ENCODE measurements at regions not wholly inside any gene's neighbourhood (a gene's known extent, or its start where the extent isn't known, plus 50 kb on each side); places are given as distances from the start of the nearest gene placed in this dataset.

DNA sequence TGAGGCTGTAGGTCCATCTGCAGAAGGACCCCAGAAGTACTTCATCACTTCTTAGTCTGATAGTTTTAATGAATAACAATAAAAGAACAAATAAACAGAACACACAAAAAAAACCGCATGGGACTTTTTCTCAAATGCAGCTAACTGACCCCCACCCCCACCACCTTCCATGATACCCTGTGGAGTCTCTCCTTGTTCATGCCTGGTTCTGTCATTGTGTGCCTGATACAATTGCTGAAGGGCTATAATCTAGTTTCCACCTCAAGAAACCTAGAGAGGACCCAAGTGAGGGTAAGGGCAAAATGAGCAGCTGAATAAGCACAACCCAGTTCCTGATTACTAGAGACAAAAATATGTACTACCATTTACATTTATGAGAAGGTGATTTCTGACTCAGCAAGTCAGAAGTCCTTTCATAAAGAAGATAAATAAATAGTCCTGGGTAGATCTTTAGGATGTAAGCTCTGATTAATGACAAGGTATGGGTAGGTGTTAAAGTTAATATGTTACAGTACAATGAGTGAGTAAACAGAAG is 155.1 kb downstream of the TMA16 start:
- H3K27me3 ChIP-seq (ENCODE audit: insufficient read depth, low read length), result no peaks in the 10 kb centered on the region
- peaks cover 4% of the 10 kb centered on the region for H3K9me3 ChIP-seq (ENCODE audit: low read length)
- no peaks in the 10 kb centered on the region for H3K4me1 ChIP-seq (ENCODE audit: insufficient read depth, low read length)
- no peak overlapping the region for H3K4me3 ChIP-seq (ENCODE audit: low read length)
- H2AFZ ChIP-seq (ENCODE audit: low read depth, low read length), result no peak overlapping the region
- H3K36me3 ChIP-seq (ENCODE audit: insufficient read depth, low read length), result no peaks in the 10 kb centered on the region

DNA sequence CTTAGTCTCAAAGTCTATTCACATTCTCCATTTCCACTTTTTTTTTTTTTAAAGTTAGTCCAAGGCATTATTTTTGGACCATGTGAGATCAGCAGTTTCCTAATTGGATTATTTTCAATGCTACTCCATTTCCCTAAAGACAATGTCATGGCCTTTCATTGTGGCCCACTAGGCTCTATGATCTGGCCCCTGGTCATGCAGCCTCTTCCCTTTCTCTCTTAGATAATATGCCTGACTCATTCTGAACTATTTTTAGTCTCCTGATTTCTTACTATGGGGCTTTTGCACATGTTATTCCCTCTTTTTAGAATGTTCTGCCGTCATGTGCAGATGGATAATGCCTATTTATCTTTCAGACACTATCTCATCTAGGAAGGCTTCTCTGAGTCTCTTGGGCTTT is 157.3 kb downstream of the TMA16 start:
- H3K4me3 ChIP-seq (ENCODE audit: low read length), result no peak overlapping the region
- no peaks in the 10 kb centered on the region for H3K27me3 ChIP-seq (ENCODE audit: insufficient read depth, low read length)
- H3K9me3 ChIP-seq (ENCODE audit: low read length), result no peaks in the 10 kb centered on the region
- no peak overlapping the region for H2AFZ ChIP-seq (ENCODE audit: low read depth, low read length)
- no peaks in the 10 kb centered on the region for H3K36me3 ChIP-seq (ENCODE audit: insufficient read depth, low read length)
- no peaks in the 10 kb centered on the region for H3K4me1 ChIP-seq (ENCODE audit: insufficient read depth, low read length)

DNA sequence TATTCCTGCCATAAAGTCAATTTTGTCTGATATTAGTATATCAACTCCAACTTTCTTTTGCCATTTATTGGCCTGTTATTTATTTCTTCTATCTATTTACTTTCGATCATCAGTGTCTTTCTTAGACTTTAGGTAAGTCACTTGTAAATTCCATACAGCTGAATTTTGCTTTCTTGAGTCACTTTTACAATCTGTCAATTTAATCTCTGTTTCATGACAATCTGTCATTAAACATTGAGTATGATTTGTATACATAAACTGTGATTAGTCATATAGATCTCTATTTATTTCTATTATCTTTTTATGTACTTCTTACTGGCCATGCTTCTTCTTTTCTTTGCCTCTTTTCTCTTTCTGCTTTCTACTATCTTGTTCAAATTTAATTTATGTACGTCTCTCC is 160.1 kb downstream of the TMA16 start:
- Histone ChIP-seq H3K36me3 (ENCODE audit: insufficient read depth, low read length) (no peaks in the 10 kb centered on the region), H3K9me3 (ENCODE audit: low read length) (no peaks in the 10 kb centered on the region), H3K4me3 (ENCODE audit: low read length) (no peak overlapping the region), H3K4me1 (ENCODE audit: insufficient read depth, low read length) (no peaks in the 10 kb centered on the region), H2AFZ (ENCODE audit: low read depth, low read length) (no peak overlapping the region), H3K27me3 (ENCODE audit: insufficient read depth, low read length) (no peaks in the 10 kb centered on the region)

DNA sequence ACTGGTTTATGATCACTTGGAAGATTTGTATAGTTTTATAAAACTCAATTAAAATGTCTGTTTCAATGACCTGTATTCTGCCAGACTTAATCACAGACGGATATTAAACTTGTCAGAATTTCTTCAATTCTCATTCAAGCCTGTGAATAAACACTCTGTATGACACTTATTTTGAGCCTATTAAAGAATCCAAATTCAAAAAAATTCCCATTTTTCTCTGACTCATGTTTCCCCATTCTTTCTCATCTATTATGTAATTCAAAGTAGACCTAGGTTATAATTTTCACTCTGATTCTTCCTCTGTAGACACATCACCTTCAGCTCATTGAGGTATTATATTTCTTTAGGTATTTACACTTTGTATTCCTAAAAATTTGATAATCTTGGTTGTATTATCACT is 166.1 kb downstream of the TMA16 start:
- Histone ChIP-seq H3K9me3 (ENCODE audit: low read length) (no peaks in the 10 kb centered on the region), H2AFZ (ENCODE audit: low read depth, low read length) (no peak overlapping the region), H3K4me1 (ENCODE audit: insufficient read depth, low read length) (no peaks in the 10 kb centered on the region), H3K4me3 (ENCODE audit: low read length) (no peak overlapping the region), H3K36me3 (ENCODE audit: insufficient read depth, low read length) (no peaks in the 10 kb centered on the region), H3K27me3 (ENCODE audit: insufficient read depth, low read length) (no peaks in the 10 kb centered on the region)

DNA sequence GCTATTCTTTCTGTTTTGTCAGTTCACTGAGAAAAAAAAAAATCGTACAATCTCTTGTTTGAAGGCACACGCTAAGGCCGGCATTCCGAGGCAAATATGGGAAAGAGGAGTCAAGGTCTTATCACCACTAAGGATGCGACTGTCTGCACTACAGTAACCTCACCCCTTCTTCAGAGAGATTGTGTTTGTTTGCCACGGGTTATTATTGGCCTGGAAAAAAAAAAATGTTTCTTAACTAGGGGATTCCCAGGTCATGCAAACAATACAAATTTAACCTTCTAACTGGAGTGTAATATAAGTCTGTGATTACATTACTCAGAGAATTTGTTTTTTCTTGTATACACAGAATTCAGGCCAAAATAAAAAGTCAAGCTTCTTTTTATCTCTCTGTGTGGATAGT is 168.3 kb downstream of the TMA16 start:
- H3K27me3 ChIP-seq (ENCODE audit: insufficient read depth, low read length), result no peaks in the 10 kb centered on the region

DNA sequence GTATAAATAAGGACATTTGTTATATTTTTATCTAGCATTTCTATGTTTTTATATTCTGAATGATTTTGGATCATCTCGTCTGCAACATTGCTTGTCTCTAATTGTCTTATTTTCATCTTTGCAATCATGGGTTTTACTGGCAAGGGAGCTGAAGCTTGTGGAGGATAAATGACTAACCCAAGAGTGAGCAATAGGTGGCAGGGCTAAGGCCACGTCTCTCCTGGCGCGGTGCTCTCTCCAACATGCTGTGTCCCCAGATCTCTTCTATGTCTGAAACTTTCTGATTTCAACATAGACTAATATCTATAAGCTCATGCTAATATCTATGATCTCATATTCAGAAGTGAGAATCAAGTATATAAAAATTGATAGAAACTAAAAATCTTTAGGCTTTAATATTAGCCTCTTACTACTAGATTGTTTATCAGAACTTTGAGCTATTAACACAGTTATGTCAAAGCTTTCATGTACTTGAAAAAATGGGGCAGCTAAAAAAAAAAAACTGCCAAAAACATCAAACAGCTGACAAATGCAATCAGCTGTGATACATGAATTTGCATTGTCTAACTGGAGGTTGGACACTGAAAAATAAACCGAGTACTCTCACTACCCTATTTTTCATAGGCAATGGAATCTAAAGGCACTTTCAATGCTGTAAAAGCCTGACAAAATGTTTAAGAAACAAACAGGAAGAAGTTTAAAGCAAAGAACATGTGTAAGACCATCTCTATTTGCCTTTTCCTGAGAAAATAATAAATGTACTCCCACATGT is 169.2 kb downstream of the TMA16 start:
- Histone ChIP-seq H2AFZ (ENCODE audit: low read depth, low read length) (no peak overlapping the region), H3K27me3 (ENCODE audit: insufficient read depth, low read length) (no peaks in the 10 kb centered on the region), H3K36me3 (ENCODE audit: insufficient read depth, low read length) (no peaks in the 10 kb centered on the region), H3K4me3 (ENCODE audit: low read length) (no peak overlapping the region), H3K9me3 (ENCODE audit: low read length) (no peaks in the 10 kb centered on the region), H3K4me1 (ENCODE audit: insufficient read depth, low read length) (no peaks in the 10 kb centered on the region)

More for the DNA sequence above, 168.3 kb downstream of the TMA16 start:
- Histone ChIP-seq H2AFZ (ENCODE audit: low read depth, low read length) (no peak overlapping the region), H3K9me3 (ENCODE audit: low read length) (no peaks in the 10 kb centered on the region), H3K4me1 (ENCODE audit: insufficient read depth, low read length) (no peaks in the 10 kb centered on the region), H3K36me3 (ENCODE audit: insufficient read depth, low read length) (no peaks in the 10 kb centered on the region), H3K4me3 (ENCODE audit: low read length) (no peak overlapping the region)

DNA sequence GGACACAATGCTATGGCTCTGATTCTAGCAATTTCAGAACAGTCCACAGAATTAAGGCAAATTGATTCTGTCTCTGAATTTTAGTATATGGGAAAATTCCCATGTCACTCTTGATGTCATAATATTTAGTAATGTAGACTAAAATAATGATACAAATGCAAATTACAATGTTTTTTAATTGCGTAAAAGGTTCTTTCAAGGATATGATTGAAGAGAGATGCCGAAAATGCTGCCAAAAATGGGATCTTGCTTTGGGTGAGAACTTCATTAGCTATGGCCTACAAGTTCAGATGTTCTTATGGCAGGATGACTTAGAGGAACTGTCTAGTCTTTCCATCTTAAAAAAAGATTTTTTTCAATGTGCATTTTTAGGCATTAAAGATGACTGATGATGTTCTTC is 170.6 kb downstream of the TMA16 start:
- no peaks in the 10 kb centered on the region for H3K27me3 ChIP-seq (ENCODE audit: insufficient read depth, low read length)
- H2AFZ ChIP-seq (ENCODE audit: low read depth, low read length), result no peak overlapping the region
- no peak overlapping the region for H3K4me3 ChIP-seq (ENCODE audit: low read length)
- H3K9me3 ChIP-seq (ENCODE audit: low read length), result no peaks in the 10 kb centered on the region
- H3K36me3 ChIP-seq (ENCODE audit: insufficient read depth, low read length), result no peaks in the 10 kb centered on the region
- H3K4me1 ChIP-seq (ENCODE audit: insufficient read depth, low read length), result no peaks in the 10 kb centered on the region

DNA sequence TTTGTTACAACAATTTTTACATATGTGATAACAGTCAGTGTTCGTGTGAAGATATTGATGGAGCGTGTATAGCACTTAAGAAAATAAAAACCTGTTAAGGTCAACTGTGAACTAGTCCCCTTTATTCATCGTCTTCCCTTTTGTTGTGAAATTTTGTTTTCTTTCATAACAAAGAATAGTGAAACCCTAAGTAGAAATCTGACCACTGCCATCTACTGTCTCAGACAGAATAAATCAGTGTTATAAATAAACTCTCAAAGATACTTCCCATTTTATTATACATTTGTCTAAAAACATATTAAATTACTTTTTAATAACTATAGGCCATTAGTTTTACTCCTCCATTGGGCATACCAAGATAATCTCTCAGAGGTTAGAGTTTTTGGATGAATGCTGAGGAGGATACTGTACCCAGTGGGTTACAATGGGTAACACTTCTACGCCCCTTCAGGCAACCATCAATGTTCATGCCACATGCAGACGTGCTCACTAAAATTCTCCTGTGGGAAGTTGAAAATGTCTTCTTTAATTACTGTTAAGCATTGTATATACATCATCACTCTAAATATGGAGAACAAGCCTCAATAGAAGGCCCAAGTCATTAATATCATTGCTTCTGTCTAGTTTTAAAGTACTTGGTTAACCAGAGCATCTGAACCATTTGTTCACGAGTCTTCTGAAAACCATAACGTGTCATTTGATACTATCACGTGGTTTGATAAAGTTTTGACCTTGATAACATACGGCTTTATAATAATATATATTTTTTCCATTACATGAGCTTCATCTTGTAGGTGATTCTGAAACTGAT is 171.2 kb downstream of the TMA16 start:
- H3K9me3 ChIP-seq (ENCODE audit: low read length), result no peaks in the 10 kb centered on the region
- no peaks in the 10 kb centered on the region for H3K36me3 ChIP-seq (ENCODE audit: insufficient read depth, low read length)
- no peaks in the 10 kb centered on the region for H3K27me3 ChIP-seq (ENCODE audit: insufficient read depth, low read length)
- no peak overlapping the region for H3K4me3 ChIP-seq (ENCODE audit: low read length)
- H2AFZ ChIP-seq (ENCODE audit: low read depth, low read length), result no peak overlapping the region
- H3K4me1 ChIP-seq (ENCODE audit: insufficient read depth, low read length), result no peaks in the 10 kb centered on the region

DNA sequence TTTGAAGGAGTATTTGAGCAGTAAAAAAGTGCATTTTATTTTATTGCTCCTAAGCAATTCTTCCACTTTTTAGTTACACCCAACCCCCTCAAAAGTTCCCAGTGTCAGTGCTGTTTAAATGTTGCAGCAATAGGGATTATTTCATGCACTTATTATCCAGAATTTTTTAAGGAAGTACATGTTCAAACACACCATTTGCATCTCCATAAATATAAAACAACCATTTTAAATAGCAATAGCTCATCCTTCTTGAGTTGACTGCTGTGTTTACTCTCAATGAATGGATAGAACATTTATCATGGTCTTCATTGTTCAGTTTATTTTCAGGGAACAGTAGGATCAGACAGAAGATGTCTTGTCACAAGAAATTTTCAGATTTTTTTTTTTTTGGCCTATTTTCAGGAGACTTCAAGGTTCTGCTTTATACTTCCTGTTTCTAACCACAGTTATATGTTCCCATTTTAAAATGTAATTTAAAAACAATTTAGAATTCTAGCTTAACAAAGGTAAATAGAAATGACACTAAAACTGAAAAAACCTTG is 171.9 kb downstream of the TMA16 start:
- H3K36me3 ChIP-seq (ENCODE audit: insufficient read depth, low read length), result no peaks in the 10 kb centered on the region
- no peak overlapping the region for H3K4me3 ChIP-seq (ENCODE audit: low read length)
- no peak overlapping the region for H2AFZ ChIP-seq (ENCODE audit: low read depth, low read length)
- H3K9me3 ChIP-seq (ENCODE audit: low read length), result no peaks in the 10 kb centered on the region
- no peaks in the 10 kb centered on the region for H3K27me3 ChIP-seq (ENCODE audit: insufficient read depth, low read length)
- H3K4me1 ChIP-seq (ENCODE audit: insufficient read depth, low read length), result no peaks in the 10 kb centered on the region

DNA sequence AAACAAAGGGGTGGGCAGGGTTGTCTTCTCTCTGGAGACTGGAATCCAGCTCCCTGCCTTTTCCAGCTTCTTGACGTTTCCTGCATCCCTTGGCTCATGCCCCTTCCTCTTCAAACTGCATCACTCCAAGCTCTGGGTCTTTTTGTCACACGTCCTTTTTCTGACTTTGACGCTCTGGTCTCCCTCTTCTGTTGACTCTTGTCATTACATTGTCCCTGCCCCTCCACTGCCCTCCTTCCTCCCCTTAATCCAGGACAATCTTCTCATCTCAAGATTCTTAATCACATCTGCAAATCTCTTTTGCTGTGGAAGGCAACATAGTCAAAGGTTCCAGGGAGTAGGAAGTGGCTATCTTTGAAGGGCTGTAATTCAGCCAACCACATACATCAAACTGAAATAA is 178.3 kb downstream of the TMA16 start:
- H3K9me3 ChIP-seq (ENCODE audit: low read length), result no peaks in the 10 kb centered on the region
- H3K4me3 ChIP-seq (ENCODE audit: low read length), result no peak overlapping the region
- no peaks in the 10 kb centered on the region for H3K36me3 ChIP-seq (ENCODE audit: insufficient read depth, low read length)
- no peak overlapping the region for H2AFZ ChIP-seq (ENCODE audit: low read depth, low read length)
- H3K27me3 ChIP-seq (ENCODE audit: insufficient read depth, low read length), result no peaks in the 10 kb centered on the region
- no peaks in the 10 kb centered on the region for H3K4me1 ChIP-seq (ENCODE audit: insufficient read depth, low read length)

DNA sequence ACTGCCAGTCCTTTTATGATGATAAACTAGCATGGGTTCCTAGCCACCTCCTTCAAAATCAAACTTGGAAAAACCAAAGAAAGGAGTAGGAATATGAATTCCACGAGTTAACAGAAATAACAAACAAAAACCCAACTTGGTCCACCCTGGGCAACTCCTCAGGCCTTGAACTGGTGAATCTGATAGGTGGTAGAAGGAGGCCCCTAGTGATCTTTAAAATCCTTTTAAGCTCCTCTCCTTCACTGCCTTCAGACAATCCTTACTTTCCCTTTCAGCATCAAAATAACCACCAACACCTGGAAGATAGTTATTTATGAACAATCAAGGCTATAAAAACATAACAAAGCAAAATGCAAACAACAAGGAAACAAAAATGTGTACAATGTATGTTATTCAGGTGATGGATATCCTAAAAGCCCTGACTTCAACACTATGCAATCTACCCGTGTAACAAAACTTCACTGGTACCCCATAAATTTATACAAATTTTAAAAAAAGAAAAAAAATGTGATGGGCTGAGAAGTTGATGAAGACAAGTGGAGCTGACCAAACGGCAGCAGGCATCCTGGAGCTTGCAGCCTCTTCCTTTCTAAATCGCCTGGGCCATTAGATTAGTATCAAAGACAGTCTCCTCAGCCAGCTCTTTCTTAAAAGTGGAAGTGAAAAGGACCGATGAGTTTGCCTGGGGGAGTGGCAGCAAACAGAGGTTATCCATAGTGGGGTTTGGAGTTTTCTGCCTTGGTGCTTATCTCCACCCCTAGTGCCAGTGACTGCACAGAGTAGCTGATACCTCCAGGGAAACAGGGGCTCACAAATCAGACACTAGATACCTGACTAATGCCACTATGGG is 179.6 kb downstream of the TMA16 start:
- Histone ChIP-seq H3K27me3 (ENCODE audit: insufficient read depth, low read length) (no peaks in the 10 kb centered on the region), H3K36me3 (ENCODE audit: insufficient read depth, low read length) (no peaks in the 10 kb centered on the region), H3K4me1 (ENCODE audit: insufficient read depth, low read length) (no peaks in the 10 kb centered on the region), H3K9me3 (ENCODE audit: low read length) (no peaks in the 10 kb centered on the region), H2AFZ (ENCODE audit: low read depth, low read length) (no peak overlapping the region), H3K4me3 (ENCODE audit: low read length) (no peak overlapping the region)

DNA sequence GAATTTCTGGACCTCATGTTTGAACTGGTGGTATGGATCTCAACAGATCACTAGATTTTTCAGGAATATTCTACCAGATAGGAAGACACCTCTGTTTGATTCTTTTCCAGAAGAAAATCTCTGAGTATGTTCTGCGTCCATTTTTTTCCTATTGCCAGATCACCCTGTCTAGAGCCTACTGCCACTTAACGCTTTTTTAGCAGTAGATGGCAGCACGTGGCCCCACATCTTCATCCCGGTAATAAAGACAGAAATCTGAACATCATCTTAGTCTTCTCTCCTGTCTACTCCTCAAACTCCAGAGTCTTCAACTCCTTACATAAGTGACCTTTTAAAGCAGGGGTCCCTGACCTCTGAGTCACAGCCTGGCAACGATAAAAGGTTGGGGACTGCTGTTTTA is 184.7 kb downstream of the TMA16 start:
- Histone ChIP-seq H3K9me3 (ENCODE audit: low read length) (no peaks in the 10 kb centered on the region), H3K27me3 (ENCODE audit: insufficient read depth, low read length) (no peaks in the 10 kb centered on the region), H3K4me3 (ENCODE audit: low read length) (no peak overlapping the region)

More for the DNA sequence above, 184.7 kb downstream of the TMA16 start:
- Histone ChIP-seq H2AFZ (ENCODE audit: low read depth, low read length) (no peak overlapping the region), H3K36me3 (ENCODE audit: insufficient read depth, low read length) (no peaks in the 10 kb centered on the region), H3K4me1 (ENCODE audit: insufficient read depth, low read length) (no peaks in the 10 kb centered on the region)
